Calu3 (cell line): ENCODE measurements at regions not wholly inside any gene's neighbourhood (a gene's known extent, or its start where the extent isn't known, plus 50 kb on each side); places are given as distances from the start of the nearest gene placed in this dataset.

ENCODE experiments used
- BruUV-seq: library from RNA; stranded (reverse); fragments of 400-500 nt; replicated peaks from 2 replicates; lab custom pipeline; 2021; lab: Mats Ljungman, UMichigan
- CTCF ChIA-PET: fragments of 300-600 bp; sonication (Branson Sonifier 250); formaldehyde crosslinking; loops from one replicate; lab custom pipeline; 2022; ENCODE audit warnings: antibody characterized with exemption; lab: Charles Lee
- DNase-seq: peaks from one replicate; pipeline ENCODE4 v3.0.0; 2022
- H3K27ac Mint-ChIP-seq: one replicate; pipeline ENCODE4 v1.8.0; 2022; ENCODE audit warnings: mixed read lengths; ENCODE audit not compliant: unreplicated experiment
- H3K27me3 Mint-ChIP-seq: one replicate; pipeline ENCODE4 v1.8.0; 2022; ENCODE audit warnings: mixed read lengths; ENCODE audit not compliant: unreplicated experiment
- H3K36me3 Mint-ChIP-seq: one replicate; pipeline ENCODE4 v1.8.0; 2022; ENCODE audit warnings: mild to moderate bottlenecking, moderate library complexity, mixed read lengths; ENCODE audit not compliant: insufficient read depth, unreplicated experiment
- H3K4me1 Mint-ChIP-seq: one replicate; pipeline ENCODE4 v1.8.0; 2022; ENCODE audit warnings: mild to moderate bottlenecking, low read depth, mixed read lengths; ENCODE audit not compliant: unreplicated experiment
- H3K4me3 Mint-ChIP-seq: one replicate; pipeline ENCODE4 v1.8.0; 2022; ENCODE audit warnings: mild to moderate bottlenecking, low read depth, moderate library complexity, mixed read lengths; ENCODE audit not compliant: unreplicated experiment
- H3K9me3 Mint-ChIP-seq: one replicate; pipeline ENCODE4 v1.8.0; 2022; ENCODE audit warnings: low read depth, mixed read lengths; ENCODE audit not compliant: unreplicated experiment
- CTCF ChIP-seq: fragments of 200-600 bp; IDR thresholded peaks from one replicate; pipeline ENCODE4 v1.8.0; 2022; ENCODE audit warnings: antibody characterized with exemption; ENCODE audit not compliant: unreplicated experiment
- intact Hi-C: fragments of 100-400 bp; cut with micrococcal nuclease; formaldehyde crosslinking; loops from one replicate; pipeline ENCODE4 v1.10.0; 2022; ENCODE audit not compliant: unreplicated experiment

DNA sequence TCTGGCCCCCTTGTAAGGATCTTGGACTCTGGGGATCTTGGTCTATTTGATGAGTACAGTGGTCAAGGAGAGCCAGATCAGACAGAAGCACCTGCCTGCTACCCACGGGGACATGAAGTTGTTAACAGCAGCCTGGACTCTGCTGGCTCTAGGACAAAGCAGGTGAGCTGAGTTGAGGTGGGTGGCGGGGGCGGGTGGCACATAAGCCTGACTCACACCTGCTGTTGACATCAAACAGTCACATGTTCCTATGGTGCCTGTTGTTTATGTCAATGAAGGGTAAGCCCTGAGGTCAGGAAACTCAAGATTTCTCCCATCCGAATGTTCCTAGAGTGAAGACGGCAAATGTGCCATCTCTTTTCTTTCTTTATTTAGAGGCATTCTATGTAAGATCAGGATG lies 50.1 kb upstream of the CLNK start:
- CTCF ChIA-PET = no interaction called here
- Mint-ChIP-seq H3K27me3 (no peaks in the 10 kb centered on the region), H3K36me3 (no peaks in the 10 kb centered on the region), H3K4me3 (no peak overlapping the region), H3K4me1 (peaks cover 20% of the 10 kb centered on the region), H3K27ac (no peak overlapping the region), H3K9me3 (no peaks in the 10 kb centered on the region)
- DNase-seq = no peak
- no peak for TF ChIP-seq CTCF
- intact Hi-C loops = no loop called here
- BruUV-seq = no TSS peak
